AG04449 (cell line): ENCODE measurements at regions not wholly inside any gene's neighbourhood (a gene's known extent, or its start where the extent isn't known, plus 50 kb on each side); places are given as distances from the start of the nearest gene placed in this dataset.

Source experiments
- CTCF ChIA-PET: fragments of 350-600 bp; formaldehyde crosslinking; extraction: SDS; loops from one replicate; lab custom pipeline; 2021; ENCODE audit warnings: antibody characterized with exemption; lab: Yijun Ruan, JAX
- POLR2A ChIA-PET: fragments of 400-600, 350-600 bp; formaldehyde crosslinking; extraction: SDS; loops from one replicate; lab custom pipeline; 2020; ENCODE audit warnings: antibody characterized with exemption, inconsistent platforms; lab: Yijun Ruan, JAX
- DNase-seq: peaks from one replicate; pipeline ENCODE4 v3.0.0-alpha.2; 2010; ENCODE audit warnings: low read depth, low spot score
- H3K4me3 ChIP-seq: 2 replicates; pipeline ENCODE4 v1.5.1; 2011; ENCODE audit warnings: low read depth, mild to moderate bottlenecking, control low read depth, low read length
- TF ChIP-seq, protein P1 (sequence below): IDR thresholded peaks from one replicate; pipeline ENCODE4 v1.5.1; 2011; ENCODE audit warnings: mild to moderate bottlenecking, moderate library complexity, low read length, control low read depth, inconsistent platforms; ENCODE audit not compliant: insufficient read depth; ENCODE audit errors: missing control alignments

DNA sequence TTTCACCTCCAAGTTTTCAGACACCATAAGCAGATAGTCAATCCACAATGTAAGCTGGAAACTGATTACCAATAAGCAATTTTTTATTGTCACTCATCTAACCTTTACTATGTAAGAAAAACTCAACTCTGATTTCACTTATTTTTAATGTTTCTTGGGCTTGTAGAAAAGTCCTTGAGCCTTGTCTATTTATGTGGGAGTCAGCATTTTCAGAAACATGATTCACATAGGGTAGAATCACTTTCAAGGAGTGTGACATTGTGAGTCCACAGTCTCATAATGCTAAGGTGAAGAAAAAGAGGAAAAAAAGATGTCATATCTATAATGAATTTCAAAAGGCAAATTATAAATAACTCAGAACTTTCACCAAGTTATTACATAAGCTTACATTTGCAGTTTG is 2167.9 kb upstream of the C9orf72 start:
- TF ChIP-seq, protein P1, sequence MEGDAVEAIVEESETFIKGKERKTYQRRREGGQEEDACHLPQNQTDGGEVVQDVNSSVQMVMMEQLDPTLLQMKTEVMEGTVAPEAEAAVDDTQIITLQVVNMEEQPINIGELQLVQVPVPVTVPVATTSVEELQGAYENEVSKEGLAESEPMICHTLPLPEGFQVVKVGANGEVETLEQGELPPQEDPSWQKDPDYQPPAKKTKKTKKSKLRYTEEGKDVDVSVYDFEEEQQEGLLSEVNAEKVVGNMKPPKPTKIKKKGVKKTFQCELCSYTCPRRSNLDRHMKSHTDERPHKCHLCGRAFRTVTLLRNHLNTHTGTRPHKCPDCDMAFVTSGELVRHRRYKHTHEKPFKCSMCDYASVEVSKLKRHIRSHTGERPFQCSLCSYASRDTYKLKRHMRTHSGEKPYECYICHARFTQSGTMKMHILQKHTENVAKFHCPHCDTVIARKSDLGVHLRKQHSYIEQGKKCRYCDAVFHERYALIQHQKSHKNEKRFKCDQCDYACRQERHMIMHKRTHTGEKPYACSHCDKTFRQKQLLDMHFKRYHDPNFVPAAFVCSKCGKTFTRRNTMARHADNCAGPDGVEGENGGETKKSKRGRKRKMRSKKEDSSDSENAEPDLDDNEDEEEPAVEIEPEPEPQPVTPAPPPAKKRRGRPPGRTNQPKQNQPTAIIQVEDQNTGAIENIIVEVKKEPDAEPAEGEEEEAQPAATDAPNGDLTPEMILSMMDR, result no peak
- no peak overlapping the region for H3K4me3 ChIP-seq
- DNase-seq, result no peak
- POLR2A ChIA-PET, result no interaction called here
- CTCF ChIA-PET, result no interaction called here

DNA sequence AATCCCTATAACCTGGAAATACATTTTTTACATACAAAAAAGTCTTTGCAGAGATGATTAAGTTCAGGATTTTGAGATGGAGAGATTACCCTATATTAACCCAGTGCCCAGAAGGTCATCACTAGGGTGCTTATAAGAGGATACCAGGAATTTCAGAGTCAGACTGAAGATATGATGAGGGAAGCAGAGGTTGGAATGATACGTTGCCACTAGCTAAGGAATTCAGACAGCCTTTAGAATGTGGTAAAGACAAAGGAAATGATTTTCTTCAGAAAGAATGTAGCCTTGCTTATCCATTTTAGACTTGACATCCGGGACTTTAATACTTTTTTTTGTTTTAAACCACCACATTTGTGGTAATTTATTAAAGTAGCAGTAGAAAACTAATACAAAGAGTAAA is 2176.8 kb upstream of the C9orf72 start:
- peak; percentile 19 for DNase-seq
- CTCF ChIA-PET, result no interaction called here
- POLR2A ChIA-PET, result no interaction called here
- TF ChIP-seq, protein P1, result no peak
- no peak overlapping the region for H3K4me3 ChIP-seq

DNA sequence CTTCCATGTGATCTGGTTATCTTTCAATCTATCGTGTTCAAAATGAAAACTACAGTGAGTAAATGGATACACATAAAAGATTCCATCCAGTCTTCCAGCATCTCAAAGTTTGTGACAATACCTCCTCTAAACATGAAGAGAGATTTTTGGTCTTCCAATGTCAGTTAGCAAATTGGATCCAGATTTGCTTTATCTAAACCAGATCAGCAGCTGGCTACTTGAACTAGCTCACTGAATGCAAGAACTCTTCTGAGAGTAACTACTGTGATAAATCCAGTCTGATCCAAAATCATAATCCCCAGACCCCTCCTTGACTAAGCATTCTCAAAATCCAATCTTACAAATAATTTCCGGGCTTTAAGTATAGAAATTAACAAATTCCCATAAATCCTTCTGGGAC is 2177.9 kb upstream of the C9orf72 start:
- ChIA-PET CTCF (no interaction called here), POLR2A (no interaction called here)
- no peak overlapping the region for H3K4me3 ChIP-seq
- TF ChIP-seq, protein P1, result no peak
- DNase-seq, result no peak

DNA sequence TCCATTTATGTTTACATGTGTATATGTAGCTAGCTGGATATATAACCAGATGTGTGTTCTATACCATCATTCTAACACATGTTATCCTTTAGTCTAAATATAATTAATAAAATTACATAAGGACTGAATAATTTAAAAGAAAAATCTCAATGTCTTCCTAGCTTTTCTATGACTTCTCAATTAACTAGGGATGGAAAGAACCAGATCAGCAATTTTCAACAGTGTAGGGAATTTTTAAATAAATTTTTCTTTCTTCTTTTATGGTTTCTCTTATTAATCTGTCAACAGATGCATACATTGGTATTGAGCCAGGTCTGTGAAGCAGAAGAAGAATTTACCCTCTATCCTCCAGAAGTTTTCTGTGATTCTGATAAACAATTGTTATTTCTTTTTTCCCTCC is 2180.4 kb upstream of the C9orf72 start:
- ChIA-PET CTCF (no interaction called here), POLR2A (no interaction called here)
- TF ChIP-seq, protein P1, result no peak
- DNase-seq, result no peak
- H3K4me3 ChIP-seq, result no peak overlapping the region

DNA sequence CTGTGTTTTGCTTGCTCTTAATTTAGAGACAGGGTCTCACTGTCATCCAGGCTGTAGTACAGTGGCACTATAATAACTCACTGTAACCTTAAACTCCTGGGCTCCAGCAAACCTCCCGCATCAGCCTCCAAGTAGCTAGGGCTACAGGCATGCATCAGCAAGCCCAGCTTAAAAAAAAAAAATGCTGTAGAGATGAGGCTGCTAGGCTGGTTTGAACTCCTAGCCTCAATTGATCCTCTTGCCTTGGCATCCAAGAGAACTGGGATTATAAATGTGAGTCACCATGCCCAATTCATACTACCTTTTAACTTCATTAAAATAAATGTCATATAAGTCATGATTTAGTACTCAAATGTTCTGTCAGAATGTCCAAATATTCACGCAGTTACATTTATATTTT is 2195.7 kb upstream of the C9orf72 start:
- DNase-seq, result no peak
- CTCF ChIA-PET, result no interaction called here
- POLR2A ChIA-PET, result no interaction called here
- TF ChIP-seq, protein P1, result no peak
- H3K4me3 ChIP-seq, result no peak overlapping the region

DNA sequence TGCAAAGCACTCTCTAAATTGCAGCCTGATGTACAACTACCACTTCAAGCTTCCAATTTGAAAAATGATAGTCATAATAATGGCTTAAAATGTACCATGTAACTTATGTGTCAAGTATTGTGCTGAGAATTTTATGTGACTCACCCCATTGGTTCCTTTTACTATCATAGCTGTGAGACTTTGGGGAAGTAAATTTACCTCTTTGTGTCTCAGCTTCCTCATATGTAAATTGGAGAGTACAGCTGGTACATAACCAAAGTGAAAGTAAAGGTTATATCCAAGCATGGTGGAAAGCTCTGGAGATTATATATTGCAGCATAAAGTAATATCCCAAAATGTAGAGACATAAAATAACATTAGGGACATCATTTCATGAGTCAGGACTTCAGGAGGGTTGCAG is 2200.4 kb upstream of the C9orf72 start:
- TF ChIP-seq, protein P1, result no peak
- no peak overlapping the region for H3K4me3 ChIP-seq
- CTCF ChIA-PET, result no interaction called here
- POLR2A ChIA-PET, result no interaction called here
- DNase-seq, result no peak
